ENCODE measurements at regions not wholly inside any gene's neighbourhood (a gene's known extent, or its start where the extent isn't known, plus 50 kb on each side); places are given as distances from the start of the nearest gene placed in this dataset.
"Not testable (repeated sequence)": the region's sequence is repeated elsewhere in the genome, so short reads cannot be mapped to it uniquely, and the experiment has no call there.

DNA sequence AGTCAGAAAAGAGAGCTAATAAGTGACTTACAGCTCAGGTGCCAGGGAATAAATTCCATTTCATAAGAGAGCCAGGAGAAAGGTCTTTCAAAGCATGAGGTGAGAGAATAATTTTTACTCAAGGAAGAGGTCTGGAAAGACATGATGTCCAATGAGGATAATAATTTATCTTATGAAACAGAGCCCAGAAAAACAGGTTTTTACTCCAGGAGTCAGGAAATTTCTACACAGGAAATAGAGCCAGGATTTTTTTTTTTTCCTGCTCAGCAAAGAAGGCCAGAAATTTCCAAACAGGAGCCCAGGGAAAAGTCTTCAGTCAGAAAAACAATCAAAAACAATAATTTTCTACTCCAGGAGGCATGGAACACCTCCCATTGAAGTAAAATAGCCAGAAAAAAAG lies 1185.7 kb upstream of the TSPY4 start:
- DNase-seq (ENCODE audit: low read depth in 2 of 2), result no peak

DNA sequence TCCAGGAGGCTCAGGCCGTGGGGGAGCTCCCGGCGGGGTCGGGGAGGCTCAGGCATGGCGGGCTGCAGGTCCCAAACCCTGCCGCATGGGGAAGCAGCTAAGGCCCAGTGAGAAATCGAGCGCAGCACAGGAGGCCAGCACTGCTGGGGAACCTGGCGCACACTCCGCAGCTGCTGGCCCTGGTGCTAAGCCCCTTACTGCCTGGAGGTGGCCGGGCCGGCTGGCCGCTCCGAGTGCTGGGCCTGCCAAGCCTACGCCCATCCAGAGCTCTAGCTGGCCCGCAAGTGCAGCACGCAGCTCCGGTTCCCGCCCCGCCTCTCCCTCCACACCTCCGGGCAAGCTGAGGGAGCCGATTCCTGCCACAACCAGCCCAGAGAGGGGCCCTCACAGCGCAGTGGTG lies 1208.7 kb upstream of the TSPY4 start:
- DNase-seq (ENCODE audit: low read depth in 2 of 2), result no peak

DNA sequence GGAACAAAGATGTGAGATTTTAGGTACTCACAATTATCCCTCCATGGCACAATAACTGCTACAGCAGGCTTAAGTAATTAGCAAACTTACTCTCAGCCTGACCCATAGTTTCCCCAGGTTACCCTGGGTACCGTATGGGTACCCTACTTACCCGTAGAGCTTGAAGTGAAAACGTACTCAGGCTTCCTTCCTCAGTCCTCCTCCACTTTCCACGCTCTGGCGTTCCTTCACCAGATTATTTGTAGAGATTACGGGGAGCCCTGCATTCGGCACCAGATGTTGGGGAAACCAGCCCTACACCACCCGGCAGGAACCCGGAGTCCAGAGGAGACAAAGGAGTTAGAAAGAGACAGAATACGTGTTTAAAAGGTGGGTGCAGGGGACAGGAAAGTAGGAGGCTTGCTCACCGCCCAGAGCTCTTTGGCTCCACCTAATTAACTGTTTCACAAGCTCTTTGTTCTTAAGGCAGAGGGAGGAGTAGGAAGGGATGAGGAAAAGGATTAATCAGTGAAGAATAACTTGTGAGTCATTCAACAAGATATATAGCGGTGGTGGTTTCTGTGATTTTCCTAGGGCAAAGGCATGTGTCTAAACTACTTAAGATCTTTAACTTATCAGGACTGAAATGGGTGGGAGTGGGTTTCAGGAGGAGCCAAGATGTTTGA lies 1211.2 kb upstream of the TSPY4 start:
- DNase-seq (ENCODE audit: low read depth in 2 of 2), result no peak

DNA sequence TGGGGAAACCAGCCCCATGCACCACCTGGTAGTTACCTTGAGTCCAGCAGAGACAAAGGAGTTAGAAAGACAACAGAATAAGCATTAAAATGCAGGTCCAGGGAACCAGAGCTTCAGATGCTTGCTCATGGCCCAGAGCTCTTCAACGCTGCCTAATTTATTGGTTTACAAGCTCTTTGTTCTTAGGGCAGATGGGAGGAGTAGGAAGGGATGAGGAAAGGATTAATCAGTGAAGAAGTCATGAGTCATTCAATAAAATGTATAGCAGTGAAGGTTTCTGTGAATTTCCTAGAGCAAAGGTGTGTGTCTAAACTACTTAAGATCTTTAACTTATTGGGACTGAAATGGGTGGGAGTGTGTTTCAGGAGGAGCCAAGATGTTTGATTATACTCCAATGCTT lies 1210.3 kb upstream of the AMELY start:
- no peak for DNase-seq (ENCODE audit: low read depth in 2 of 2)

DNA sequence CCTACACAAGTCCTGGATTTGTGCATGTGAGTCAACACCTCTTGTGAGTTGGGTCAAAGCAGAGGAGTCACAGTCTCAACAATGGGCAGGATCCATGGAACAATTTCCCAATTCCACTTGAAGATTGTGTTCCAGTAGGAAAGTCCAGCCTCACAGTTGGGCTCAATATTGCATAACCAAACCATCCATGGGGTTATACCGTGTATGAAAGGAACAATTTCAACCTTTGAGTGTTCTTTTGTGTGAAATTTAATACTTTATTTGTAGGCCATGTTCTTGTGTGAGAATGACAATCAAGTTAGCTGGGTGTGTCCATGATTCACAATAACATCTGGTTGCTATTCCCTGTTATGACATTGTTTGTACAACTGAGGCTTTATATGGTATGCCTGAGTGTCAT lies 1182.9 kb upstream of the AMELY start:
- DNase-seq (ENCODE audit: low read depth in 2 of 2), result no peak

DNA sequence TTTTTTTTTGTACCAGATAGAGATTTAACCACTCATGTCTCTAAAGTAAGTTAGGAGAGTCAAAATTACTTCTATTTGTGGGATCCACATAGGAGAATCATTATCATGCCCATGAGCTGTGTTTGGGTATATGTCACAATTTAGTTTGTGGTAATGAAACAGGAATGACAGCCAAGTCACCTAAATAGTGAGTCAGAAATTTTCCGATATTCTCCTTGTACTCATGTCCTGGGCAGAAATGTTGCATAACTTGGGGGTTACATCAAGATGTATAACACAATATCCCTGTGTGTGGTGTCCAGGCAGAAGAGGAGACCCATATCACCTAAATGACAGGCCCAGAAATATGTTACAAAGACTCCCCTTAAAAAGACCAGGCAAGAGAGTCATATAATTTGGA lies 1181.4 kb upstream of the AMELY start:
- no peak for DNase-seq (ENCODE audit: low read depth in 2 of 2)

DNA sequence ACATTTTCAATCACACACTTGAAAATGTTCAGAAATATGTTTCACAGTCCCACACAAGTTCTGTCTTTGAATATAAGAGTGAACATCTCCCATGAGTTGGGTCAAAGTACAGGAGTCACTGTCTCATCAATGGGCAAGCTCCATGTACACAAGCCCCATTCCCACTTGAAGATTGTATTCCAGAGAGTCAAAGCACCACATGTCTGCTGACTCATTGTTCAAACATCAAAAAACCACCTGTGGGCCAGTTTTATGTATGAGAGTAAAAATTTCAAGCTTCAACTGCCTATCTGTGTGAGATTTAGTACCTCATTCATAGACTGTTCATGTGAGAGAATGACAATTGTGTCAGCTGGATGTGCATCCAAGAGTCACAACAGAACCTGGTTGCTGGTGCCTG lies 1174.4 kb upstream of the AMELY start:
- no peak for DNase-seq (ENCODE audit: low read depth in 2 of 2)

DNA sequence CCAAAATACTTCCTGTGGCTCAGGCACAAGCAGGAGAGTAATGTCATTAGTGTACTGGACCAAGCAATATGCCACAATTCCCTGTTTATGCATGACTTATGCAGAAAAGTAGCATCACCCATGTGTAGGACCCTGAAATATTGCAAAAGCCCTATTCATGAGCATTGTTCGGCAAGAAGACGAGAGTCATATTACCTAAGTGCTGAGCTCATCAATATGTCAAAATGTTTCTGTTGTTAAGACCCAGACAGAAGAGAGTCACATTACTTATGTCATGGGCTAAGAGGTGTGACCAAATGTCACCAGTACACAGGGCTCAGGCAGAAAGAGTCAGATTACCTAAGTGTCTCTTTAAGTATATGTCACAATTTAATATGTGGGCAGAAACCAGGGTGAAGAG lies 1172.6 kb upstream of the AMELY start:
- no peak for DNase-seq (ENCODE audit: low read depth in 2 of 2)

DNA sequence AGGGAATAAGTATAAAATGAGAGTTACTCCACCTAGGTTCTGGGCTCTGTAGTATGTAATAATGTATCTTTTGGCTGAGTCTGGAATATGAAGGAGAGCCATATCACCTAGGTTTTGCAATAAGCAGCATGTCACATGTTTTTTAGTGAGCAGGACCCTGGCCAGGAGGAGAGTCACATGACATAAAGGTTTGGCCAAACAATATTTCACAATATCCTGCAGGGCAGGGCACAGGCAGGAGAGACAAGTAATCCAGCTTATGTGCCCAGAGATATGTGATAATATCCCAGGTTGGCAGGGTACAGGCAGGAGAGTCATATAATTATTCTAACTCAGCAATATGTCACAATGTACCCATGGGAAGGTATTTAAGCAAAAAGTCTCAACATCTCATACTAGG lies 1169.6 kb upstream of the AMELY start:
- no peak for DNase-seq (ENCODE audit: low read depth in 2 of 2)

DNA sequence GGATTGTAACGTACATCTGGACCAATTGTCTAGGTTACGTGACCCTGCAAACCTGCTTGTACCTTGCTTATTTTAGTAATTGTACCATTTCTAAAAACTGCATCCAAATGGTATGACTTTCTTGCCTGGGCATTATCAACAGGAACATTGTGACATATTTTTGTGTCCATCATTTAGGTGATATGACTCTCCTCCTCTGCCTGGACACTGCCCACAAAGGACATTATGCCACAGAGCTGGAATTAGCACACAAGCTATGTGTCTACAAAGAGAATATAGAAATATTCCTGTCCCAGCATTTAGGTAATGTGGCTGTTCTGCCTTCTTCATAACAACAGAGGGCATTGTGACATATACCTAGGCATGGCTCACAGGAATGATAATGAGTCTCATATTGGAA lies 1153.7 kb upstream of the AMELY start:
- no peak for DNase-seq (ENCODE audit: low read depth in 2 of 2)

DNA sequence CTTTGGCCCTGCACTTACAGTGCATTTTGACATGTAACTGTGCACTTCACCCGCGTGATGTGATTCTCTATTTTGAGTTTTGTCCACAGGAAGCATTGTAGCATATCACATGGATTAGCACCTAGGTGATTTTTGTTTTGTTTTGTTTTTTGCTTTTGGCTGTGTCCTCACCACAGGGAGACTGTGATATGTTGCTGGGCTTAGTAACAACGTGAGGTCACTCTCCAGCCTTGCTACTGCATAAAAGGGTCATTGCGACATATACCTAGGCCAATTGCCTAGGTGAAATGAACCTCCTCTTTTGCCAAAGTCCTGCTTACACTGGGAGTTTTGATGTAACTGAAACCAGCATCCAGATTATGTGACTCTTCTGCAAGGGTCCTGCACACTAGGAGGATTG lies 1152.9 kb upstream of the AMELY start:
- no peak for DNase-seq (ENCODE audit: low read depth in 2 of 2)

DNA sequence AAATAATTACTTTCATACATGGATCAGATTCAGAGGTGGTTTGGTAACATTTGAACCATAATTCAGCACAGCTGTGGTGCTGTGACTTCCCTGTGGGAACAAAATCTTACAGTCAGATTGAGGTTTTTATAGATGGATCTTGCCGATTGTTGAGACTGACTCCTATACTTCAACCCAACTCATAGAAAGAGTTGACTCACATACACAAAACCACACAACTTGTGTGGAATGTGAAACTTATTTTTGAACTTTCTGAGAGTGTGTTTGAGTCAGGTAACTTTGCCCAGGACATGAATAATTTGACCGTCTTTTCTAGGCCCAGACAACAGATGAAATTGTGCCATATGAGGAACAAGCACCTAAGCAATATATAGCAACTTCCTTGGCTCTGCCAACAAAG lies 1152.4 kb upstream of the AMELY start:
- DNase-seq (ENCODE audit: low read depth in 2 of 2), result no peak

DNA sequence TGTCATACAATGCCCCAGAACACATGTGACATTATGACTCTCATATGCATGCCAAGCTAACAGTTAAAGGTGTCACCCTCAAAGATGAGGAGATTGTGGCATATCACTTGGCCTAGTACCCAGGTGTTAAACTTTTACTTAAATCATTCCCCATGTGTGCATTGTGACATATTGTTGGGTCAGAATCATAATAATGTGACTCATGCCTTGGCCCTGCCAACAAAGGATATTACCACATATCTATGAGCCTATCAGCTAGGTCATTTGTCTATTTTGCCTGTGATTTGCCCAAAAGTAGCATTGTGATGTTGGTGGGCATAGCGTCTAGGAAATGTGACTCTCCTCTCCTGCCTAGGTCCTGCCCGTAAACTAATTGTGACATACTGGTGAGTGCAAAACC lies 1147.1 kb upstream of the AMELY start:
- DNase-seq (ENCODE audit: low read depth in 2 of 2), result no peak

DNA sequence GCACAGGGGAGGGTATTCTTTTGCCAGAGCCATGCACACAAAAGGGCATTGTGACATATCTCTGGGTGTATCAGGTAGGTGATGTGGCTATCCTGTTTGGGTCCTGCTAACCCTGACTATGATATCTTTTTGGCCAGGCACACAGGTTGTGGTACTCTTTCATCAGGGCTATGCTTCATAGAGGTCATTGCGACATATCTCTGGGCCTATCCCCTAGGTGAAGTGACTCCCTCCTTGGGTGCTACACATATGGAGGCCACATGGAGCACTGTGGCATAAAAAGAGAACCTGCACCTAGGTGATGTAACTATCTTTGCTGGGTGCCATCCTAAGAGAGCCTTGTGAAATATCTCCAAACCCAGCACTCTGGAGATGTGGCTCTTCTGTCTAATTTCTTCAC lies 1139.8 kb upstream of the AMELY start:
- no peak for DNase-seq (ENCODE audit: low read depth in 2 of 2)

DNA sequence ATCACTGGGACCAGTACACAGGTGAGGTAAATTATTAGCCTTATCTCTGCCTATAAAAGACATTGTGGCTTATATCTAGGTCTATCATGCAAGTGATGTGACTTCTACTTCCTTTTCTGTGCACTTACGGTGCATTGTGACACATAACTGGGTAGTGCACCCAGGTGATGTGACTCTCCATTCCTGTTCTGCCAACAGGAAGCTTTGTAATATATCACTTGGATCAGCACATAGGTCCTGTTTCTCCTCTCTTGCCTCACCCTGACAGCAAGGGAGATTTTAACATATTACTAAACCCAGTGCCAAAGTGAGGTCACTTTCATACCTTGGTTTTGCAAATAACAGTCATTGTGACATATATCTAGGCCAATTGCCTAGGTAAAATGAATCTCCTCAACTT lies 1129.7 kb upstream of the AMELY start:
- DNase-seq (ENCODE audit: low read depth in 2 of 2), result no peak

DNA sequence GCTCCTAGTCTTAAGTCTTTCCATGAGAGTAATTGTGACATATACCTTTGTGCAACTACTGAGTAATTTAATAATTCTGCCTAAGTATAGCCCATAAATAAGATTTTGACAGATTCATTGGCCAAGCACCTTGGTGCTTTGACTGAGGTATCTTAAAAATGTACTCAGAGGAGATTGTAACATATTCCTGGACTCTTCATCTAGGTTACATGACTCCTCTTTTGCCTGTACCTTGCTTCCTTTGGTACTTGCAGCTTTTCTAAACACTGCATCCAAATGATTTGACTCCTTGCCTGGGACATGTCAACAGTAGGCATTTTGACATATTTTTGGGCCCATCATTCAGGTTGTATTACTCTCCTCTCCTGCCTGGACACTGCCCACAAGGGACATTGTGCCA lies 1125.0 kb upstream of the AMELY start:
- DNase-seq (ENCODE audit: low read depth in 2 of 2), result no peak

DNA sequence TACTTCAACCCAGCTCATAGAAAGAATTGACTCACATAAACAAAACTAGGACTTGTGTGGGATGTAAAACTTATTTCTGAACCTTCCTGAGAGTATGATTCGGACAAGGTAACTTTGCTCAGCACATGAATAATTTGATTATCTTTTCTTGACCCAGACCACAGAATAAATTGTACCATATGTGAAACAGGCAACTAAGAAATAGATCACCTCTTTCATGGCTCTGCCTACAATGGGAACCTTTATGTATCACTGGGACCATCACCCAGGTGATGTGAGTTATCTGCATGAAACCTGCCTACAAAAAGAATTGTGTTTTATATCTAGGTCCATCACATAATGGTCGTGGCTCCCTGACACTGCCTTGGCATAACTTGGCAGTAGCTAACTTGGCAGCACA lies 1124.1 kb upstream of the AMELY start:
- DNase-seq (ENCODE audit: low read depth in 2 of 2), result no peak

DNA sequence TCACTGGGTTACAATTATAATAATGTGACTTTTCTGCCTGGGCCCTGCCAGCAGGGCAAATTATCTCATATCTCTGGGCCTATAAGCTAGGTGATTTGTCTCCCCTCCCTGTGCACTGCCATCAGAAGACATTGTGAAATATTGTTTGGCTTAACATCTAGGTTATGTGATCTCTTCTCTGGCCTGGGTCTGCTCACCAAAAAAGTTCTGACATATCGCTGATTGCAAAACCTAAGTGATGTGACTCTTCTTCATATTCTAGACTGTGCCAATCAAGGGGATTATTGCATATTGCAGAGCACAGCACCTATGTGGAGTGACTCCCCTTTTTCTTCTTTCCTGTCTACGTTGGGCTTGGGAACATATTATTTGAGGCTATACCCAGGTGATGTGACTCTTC lies 1123.1 kb upstream of the AMELY start:
- no peak for DNase-seq (ENCODE audit: low read depth in 2 of 2)

DNA sequence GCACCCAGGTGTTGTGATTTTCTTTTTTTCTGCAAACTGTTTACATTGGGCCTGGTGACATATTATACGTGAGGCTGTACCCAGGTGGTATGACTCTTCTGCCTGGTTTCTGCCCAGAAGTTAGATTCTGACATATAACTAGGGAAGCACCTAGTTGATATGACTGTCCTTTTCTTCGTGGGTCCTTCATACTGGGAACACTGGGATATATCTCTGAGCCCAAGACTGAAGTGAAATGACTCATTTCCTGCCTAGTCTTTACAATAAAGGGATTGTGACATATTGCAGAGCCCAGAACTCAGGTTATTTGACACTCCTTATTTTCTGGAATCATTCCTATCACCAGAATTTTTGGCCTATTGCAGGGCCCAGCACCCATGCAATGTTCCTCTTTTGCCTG lies 1121.6 kb upstream of the AMELY start:
- DNase-seq (ENCODE audit: low read depth in 2 of 2), result no peak

DNA sequence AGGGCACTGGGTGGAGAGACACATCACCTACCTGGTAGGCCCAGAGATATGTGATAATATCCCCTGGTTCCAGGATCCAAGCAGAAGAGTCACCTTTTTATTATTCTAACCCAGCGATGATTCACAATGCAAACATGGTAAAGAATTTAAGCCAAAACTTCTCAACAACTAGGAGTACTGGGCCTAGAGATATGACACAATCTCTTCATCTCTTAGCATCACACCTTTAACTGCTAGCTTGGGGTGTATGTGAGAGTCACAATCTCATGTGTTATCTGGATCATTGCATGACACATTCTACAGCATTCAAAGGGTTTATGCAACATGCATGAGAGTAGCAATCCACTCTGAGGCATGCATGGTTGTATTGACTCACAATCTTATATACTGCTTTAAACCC lies 1109.0 kb upstream of the AMELY start:
- DNase-seq (ENCODE audit: low read depth in 2 of 2), result no peak

DNA sequence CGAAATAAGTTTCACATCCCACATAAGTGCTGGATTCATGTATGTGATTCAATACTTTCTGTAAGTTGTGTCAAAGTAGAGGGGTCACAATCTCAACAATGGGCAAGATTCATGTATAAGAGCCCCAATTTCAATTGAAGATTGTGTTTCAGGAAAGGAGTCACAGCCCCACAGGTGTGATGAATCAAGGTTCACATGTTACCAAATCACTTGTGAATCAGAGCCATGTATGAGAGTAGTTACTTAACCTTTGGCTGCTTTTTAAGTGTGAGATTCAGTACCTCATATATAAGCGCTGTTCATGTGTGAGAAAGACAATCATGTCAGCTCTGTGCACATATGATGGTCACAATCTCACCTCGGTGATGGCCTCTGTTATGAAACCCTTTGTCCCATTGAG lies 1100.0 kb upstream of the AMELY start:
- no peak for DNase-seq (ENCODE audit: low read depth in 2 of 2)

DNA sequence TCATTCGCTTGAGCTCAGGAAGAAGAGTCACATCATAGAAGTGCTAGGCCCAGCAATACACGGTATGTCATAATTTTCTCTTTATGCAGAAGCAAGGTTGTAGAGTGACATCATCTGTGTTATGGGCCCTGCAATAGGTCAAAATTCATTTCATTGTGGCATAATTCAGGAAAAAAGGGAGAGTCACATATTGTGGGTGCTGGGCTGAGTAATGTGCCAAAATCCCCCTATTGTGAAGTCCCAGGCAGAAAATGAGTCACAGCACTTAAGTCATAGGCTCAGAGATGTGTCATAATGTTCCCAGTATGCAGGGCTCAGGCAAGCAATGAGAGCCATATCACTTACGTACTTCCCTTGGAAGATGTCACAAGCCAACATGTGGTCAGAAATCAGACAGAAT lies 1092.6 kb upstream of the AMELY start:
- no peak for DNase-seq (ENCODE audit: low read depth in 2 of 2)

DNA sequence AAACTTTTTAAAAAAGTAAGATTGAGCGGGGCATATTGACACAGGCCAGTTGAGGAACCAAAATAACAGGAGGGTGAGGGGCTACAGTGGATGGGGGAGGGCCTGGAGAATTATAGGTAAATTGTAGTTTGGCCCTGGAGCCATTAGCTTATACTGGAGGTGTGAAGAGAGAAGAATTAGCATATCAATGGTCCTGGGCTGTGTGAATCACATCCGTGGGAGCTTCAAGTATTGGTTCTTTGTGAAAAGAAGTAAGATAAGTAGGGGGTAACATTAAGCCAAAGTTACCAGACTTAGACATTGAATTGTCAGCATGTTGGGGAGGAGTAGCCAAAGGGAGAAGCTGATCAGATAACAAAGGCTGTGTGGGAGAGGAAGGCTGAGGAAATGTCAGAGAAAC lies 1085.2 kb upstream of the AMELY start:
- DNase-seq (ENCODE audit: low read depth in 2 of 2), result no peak

DNA sequence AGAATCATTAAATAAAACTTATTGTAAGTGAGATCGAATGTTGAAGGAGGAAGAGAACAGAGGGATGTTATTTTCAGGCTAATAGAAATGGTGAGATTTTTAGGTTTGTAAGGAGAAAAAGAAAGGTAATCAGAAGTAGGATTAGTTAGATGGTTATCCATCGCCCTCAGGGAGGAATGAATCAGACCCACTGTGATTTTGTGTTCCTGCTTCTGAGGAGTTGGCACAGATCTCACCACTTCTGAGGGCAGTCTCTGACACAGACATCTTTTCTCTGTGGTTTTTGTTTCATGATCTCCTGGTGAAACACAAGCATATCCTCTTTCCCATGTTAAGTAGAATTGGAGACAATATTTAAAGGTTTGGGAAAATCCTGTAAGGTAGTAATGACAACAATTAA lies 1083.2 kb upstream of the AMELY start:
- not testable (repeated sequence) for DNase-seq (ENCODE audit: low read depth in 2 of 2)

DNA sequence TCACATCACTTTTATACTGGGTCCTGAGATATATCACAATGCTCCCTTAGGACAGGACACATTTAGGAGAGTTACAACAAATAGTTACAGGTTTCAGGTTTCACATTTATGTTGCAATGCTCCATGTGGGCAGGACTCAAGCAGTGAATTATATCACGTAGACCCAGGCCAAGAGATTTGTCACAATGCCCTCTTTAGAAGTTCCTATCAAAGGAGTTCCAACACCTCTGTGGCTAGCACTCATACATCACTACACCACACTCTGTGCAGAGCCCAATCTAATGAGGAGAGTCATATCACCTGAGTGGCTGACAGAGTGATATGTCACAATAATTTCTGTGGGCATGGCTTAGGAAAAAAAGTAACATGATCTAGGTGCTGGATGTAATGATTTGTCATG lies 1068.2 kb upstream of the AMELY start:
- no peak for DNase-seq (ENCODE audit: low read depth in 2 of 2)

Data from fibroblast of skin of left biceps (primary cell).